HEK293T (cell line): ENCODE measurements at regions not wholly inside any gene's neighbourhood (a gene's known extent, or its start where the extent isn't known, plus 50 kb on each side); places are given as distances from the start of the nearest gene placed in this dataset.

Source experiments
- CTCF ChIA-PET: fragments of 350-600 bp; formaldehyde crosslinking; extraction: SDS; loops from one replicate; lab custom pipeline; 2021; ENCODE audit warnings: antibody characterized with exemption, inconsistent platforms; lab: Yijun Ruan, JAX
- POLR2A ChIA-PET: fragments of 350-600 bp; formaldehyde crosslinking; extraction: SDS; loops from one replicate; lab custom pipeline; 2020; ENCODE audit warnings: antibody characterized with exemption, inconsistent platforms; lab: Yijun Ruan, JAX
- DNase-seq: peaks from one replicate; pipeline ENCODE4 v3.0.0; 2012; ENCODE audit warnings: mixed read lengths; ENCODE audit errors: extremely low spot score
- ARNT ChIP-seq: fragments of 450-650 bp; IDR thresholded peaks from 2 replicates; pipeline ENCODE4 v1.6.1; 2017; ENCODE audit warnings: mild to moderate bottlenecking
- BHLHE40 ChIP-seq: fragments of 450-650 bp; IDR thresholded peaks from 2 replicates; pipeline ENCODE4 v1.6.1; 2016; ENCODE audit warnings: mild to moderate bottlenecking, moderate library complexity, borderline replicate concordance
- CTBP1 ChIP-seq: fragments of 450-650 bp; IDR thresholded peaks from 2 replicates; pipeline ENCODE4 v1.6.1; 2016; ENCODE audit warnings: borderline replicate concordance
- ELF4 ChIP-seq: fragments of 450-650 bp; IDR thresholded peaks from 2 replicates; pipeline ENCODE4 v1.6.1; 2017; ENCODE audit warnings: antibody characterized with exemption
- FOXA1 ChIP-seq: fragments of 450-650 bp; IDR thresholded peaks from 2 replicates; pipeline ENCODE4 v1.6.1; 2016; ENCODE audit warnings: mild to moderate bottlenecking
- FOXK2 ChIP-seq: fragments of 450-650 bp; IDR thresholded peaks from 2 replicates; pipeline ENCODE4 v1.6.1; 2016; ENCODE audit warnings: mild to moderate bottlenecking
- FOXM1 ChIP-seq: fragments of 450-650 bp; IDR thresholded peaks from 2 replicates; pipeline ENCODE4 v1.6.1; 2017; ENCODE audit warnings: mild to moderate bottlenecking, borderline replicate concordance
- HDGF ChIP-seq: fragments of 450-650 bp; IDR thresholded peaks from 2 replicates; pipeline ENCODE4 v1.6.1; 2017; ENCODE audit warnings: antibody characterized with exemption, borderline replicate concordance
- L3MBTL2 ChIP-seq: fragments of 450-650 bp; conservative IDR thresholded peaks from 2 replicates; pipeline ENCODE4 v1.6.1; 2016; ENCODE audit warnings: mild to moderate bottlenecking
- LEF1 ChIP-seq: fragments of 450-650 bp; IDR thresholded peaks from 2 replicates; pipeline ENCODE4 v1.6.1; 2017; ENCODE audit warnings: mild to moderate bottlenecking, borderline replicate concordance
- NFRKB ChIP-seq: fragments of 450-650 bp; IDR thresholded peaks from 2 replicates; pipeline ENCODE4 v1.6.1; 2016; ENCODE audit warnings: mild to moderate bottlenecking, moderate library complexity
- PKNOX1 ChIP-seq: fragments of 450-650 bp; IDR thresholded peaks from 2 replicates; pipeline ENCODE4 v1.6.1; 2016
- SP1 ChIP-seq: fragments of 450-650 bp; IDR thresholded peaks from 2 replicates; pipeline ENCODE4 v1.6.1; 2017
- SUZ12 ChIP-seq: fragments of 450-650 bp; IDR thresholded peaks from 2 replicates; pipeline ENCODE4 v1.6.1; 2016; ENCODE audit warnings: mild to moderate bottlenecking
- TARDBP ChIP-seq: fragments of 450-650 bp; IDR thresholded peaks from 2 replicates; pipeline ENCODE4 v1.6.1; 2016
- ZNF384 ChIP-seq: fragments of 450-650 bp; IDR thresholded peaks from 2 replicates; pipeline ENCODE4 v1.6.1; 2016

- DNase-seq, result no peak
- TF ChIP-seq FOXK2 (no peak), LEF1 (no peak), TARDBP (no peak), ELF4 (no peak), ZNF384 (no peak), NFRKB (no peak), SP1 (no peak), BHLHE40 (no peak), CTBP1 (no peak), FOXM1 (no peak), FOXA1 (no peak)
- CTCF ChIA-PET, result no interaction called here
- POLR2A ChIA-PET, result no interaction called here
Observed at GRCh38 chr2:84373391-84373790, 85.7 kb downstream of the SUCLG1 start.

- POLR2A ChIA-PET, result no interaction called here
- no peak for TF ChIP-seq SUZ12
- no peak for TF ChIP-seq NFRKB
- no peak for TF ChIP-seq L3MBTL2
- no peak for TF ChIP-seq FOXA1
- no peak for TF ChIP-seq HDGF
- no peak for TF ChIP-seq FOXK2
- no peak for TF ChIP-seq ZNF384
- TF ChIP-seq SP1, result no peak
- TF ChIP-seq TARDBP, result no peak
- TF ChIP-seq LEF1, result no peak
- TF ChIP-seq PKNOX1, result no peak
- TF ChIP-seq ELF4, result no peak
- no peak for TF ChIP-seq FOXM1
- no peak for TF ChIP-seq ARNT
- TF ChIP-seq CTBP1, result no peak
- TF ChIP-seq BHLHE40, result no peak
- CTCF ChIA-PET, result no interaction called here
- no peak for DNase-seq
Observed at GRCh38 chr2:84362541-84362940, 96.5 kb downstream of the SUCLG1 start.

- DNase-seq, result no peak
- ChIA-PET POLR2A (no interaction called here), CTCF (no interaction called here)
- TF ChIP-seq FOXK2 (no peak), ELF4 (no peak), TARDBP (no peak)
Observed at GRCh38 chr2:84338069-84338468, 121.0 kb downstream of the SUCLG1 start.

- ChIA-PET POLR2A (no interaction called here), CTCF (interaction anchor here (1.4 kb wide), 1 partner anchor 13 kb away, joined by 5 read pairs; no protein-coding TSS in a partner anchor)
Observed at GRCh38 chr2:84327645-84328249, 131.3 kb downstream of the SUCLG1 start.

GRCh38 chr2:84326831-84327432, 132.1 kb downstream of the SUCLG1 start:
- TF ChIP-seq TARDBP (no peak), FOXA1 (no peak), HDGF (no peak), SP1 (no peak), FOXK2 (no peak)
- no peak for DNase-seq
- POLR2A ChIA-PET, result no interaction called here
- CTCF ChIA-PET, result interaction anchor here (1.4 kb wide), 1 partner anchor 12 kb away, joined by 5 read pairs; no protein-coding TSS in a partner anchor

More at GRCh38 chr2:84327645-84328249, 131.3 kb downstream of the SUCLG1 start:
- TF ChIP-seq ARNT (no peak), FOXM1 (no peak), FOXA1 (no peak), PKNOX1 (no peak), TARDBP (no peak), ZNF384 (no peak), HDGF (no peak), BHLHE40 (no peak), L3MBTL2 (no peak), SUZ12 (no peak), LEF1 (no peak)
- DNase-seq, result no peak

GRCh38 chr2:84323890-84324289, 135.2 kb downstream of the SUCLG1 start:
- DNase-seq, result no peak
- CTCF ChIA-PET, result no interaction called here
- TF ChIP-seq SUZ12 (no peak), TARDBP (no peak), ZNF384 (no peak), HDGF (no peak), ARNT (no peak), FOXA1 (no peak), PKNOX1 (no peak), FOXK2 (no peak), FOXM1 (no peak), CTBP1 (no peak), NFRKB (no peak), BHLHE40 (no peak), ELF4 (no peak), L3MBTL2 (no peak)
- POLR2A ChIA-PET, result no interaction called here
